H9 (cell line): ENCODE measurements at regions not wholly inside any gene's neighbourhood (a gene's known extent, or its start where the extent isn't known, plus 50 kb on each side); places are given as distances from the start of the nearest gene placed in this dataset.

Source experiments
- DNase-seq: peaks from one replicate; pipeline ENCODE4 v3.0.0-alpha.2; 2017
- H2AFZ ChIP-seq: one replicate; pipeline ENCODE4 v1.6.1; 2013; ENCODE audit warnings: mild to moderate bottlenecking, low read length, control low read depth, moderate library complexity
- H2AK5ac ChIP-seq: 2 replicates; pipeline ENCODE4 v1.6.1; 2013; ENCODE audit warnings: low read length, control low read depth, mixed read lengths; ENCODE audit not compliant: insufficient read length
- H2BK120ac ChIP-seq: one replicate; pipeline ENCODE4 v1.6.1; 2013; ENCODE audit warnings: low read depth, mild to moderate bottlenecking, low read length, control low read depth, inconsistent platforms; ENCODE audit not compliant: poor library complexity, severe bottlenecking
- H2BK12ac ChIP-seq: 2 replicates; pipeline ENCODE4 v1.6.1; 2013; ENCODE audit warnings: low read length, control low read depth, mixed read lengths, low read depth; ENCODE audit not compliant: insufficient read length
- H2BK15ac ChIP-seq: 2 replicates; pipeline ENCODE4 v1.6.1; 2013; ENCODE audit warnings: low read depth, low read length, control low read depth
- H2BK20ac ChIP-seq: one replicate; pipeline ENCODE4 v1.6.1; 2013; ENCODE audit warnings: low read depth, mild to moderate bottlenecking, low read length, control low read depth, inconsistent platforms; ENCODE audit not compliant: poor library complexity, severe bottlenecking
- H2BK5ac ChIP-seq: 2 replicates; pipeline ENCODE4 v1.6.1; 2013; ENCODE audit warnings: low read length, control low read depth, mixed read lengths; ENCODE audit not compliant: insufficient read length
- H3K14ac ChIP-seq: 2 replicates; pipeline ENCODE4 v1.6.1; 2013; ENCODE audit warnings: low read length, control low read depth; ENCODE audit not compliant: insufficient read depth
- H3K18ac ChIP-seq: 2 replicates; pipeline ENCODE4 v1.6.1; 2013; ENCODE audit warnings: low read depth, mild to moderate bottlenecking, mixed read lengths, low read length, control low read depth; ENCODE audit not compliant: insufficient read length
- H3K23ac ChIP-seq: 2 replicates; pipeline ENCODE4 v1.6.1; 2013; ENCODE audit warnings: low read length, control low read depth, mixed read lengths, low read depth; ENCODE audit not compliant: insufficient read length
- H3K23me2 ChIP-seq: 2 replicates; pipeline ENCODE4 v1.6.1; 2013; ENCODE audit warnings: low read depth, mild to moderate bottlenecking, mixed read lengths, low read length, control low read depth; ENCODE audit not compliant: insufficient read length, poor library complexity, severe bottlenecking
- H3K27ac ChIP-seq: 2 replicates; pipeline ENCODE4 v1.5.1; 2013; ENCODE audit warnings: low read length, control low read depth, mixed read lengths, low read depth; ENCODE audit not compliant: insufficient read length
- H3K27me3 ChIP-seq: 2 replicates; pipeline ENCODE4 v1.6.1; 2013; ENCODE audit warnings: low read length, control low read depth, inconsistent platforms; ENCODE audit not compliant: insufficient read depth
- H3K4ac ChIP-seq: 2 replicates; pipeline ENCODE4 v1.6.1; 2013; ENCODE audit warnings: low read depth, mild to moderate bottlenecking, control low read depth, inconsistent platforms, low read length, moderate library complexity
- H3K4me1 ChIP-seq: 2 replicates; pipeline ENCODE4 v1.6.1; 2013; ENCODE audit warnings: low read length, control low read depth, inconsistent platforms; ENCODE audit not compliant: insufficient read depth
- H3K4me2 ChIP-seq: 2 replicates; pipeline ENCODE4 v1.6.1; 2013; ENCODE audit warnings: low read length, control low read depth, mixed read lengths; ENCODE audit not compliant: insufficient read length, insufficient read depth
- H3K56ac ChIP-seq: 2 replicates; pipeline ENCODE4 v1.6.1; 2013; ENCODE audit warnings: low read depth, mild to moderate bottlenecking, mixed read lengths, low read length, control low read depth; ENCODE audit not compliant: insufficient read length
- H3K79me1 ChIP-seq: 2 replicates; pipeline ENCODE4 v1.6.1; 2013; ENCODE audit warnings: low read depth, mild to moderate bottlenecking, moderate library complexity, low read length, control low read depth, inconsistent platforms; ENCODE audit not compliant: insufficient read depth, poor library complexity, severe bottlenecking
- H3K79me2 ChIP-seq: 2 replicates; pipeline ENCODE4 v1.6.1; 2013; ENCODE audit warnings: low read length, control low read depth, inconsistent platforms; ENCODE audit not compliant: insufficient read depth
- H3K9ac ChIP-seq: 2 replicates; pipeline ENCODE4 v1.6.1; 2013; ENCODE audit warnings: low read length, control low read depth, mixed read lengths; ENCODE audit not compliant: insufficient read length; ENCODE audit errors: extremely low read depth
- H3K9me3 ChIP-seq: one replicate; pipeline ENCODE4 v1.6.1; 2013; ENCODE audit warnings: low read depth, low read length, inconsistent platforms; ENCODE audit not compliant: control insufficient read depth
- H3T11ph ChIP-seq: one replicate; pipeline ENCODE4 v1.6.1; 2013; ENCODE audit warnings: mild to moderate bottlenecking, low read length, control low read depth, inconsistent platforms
- H4K20me1 ChIP-seq: one replicate; pipeline ENCODE4 v1.6.1; 2013; ENCODE audit not compliant: control insufficient read depth, insufficient read length, insufficient read depth
- H4K5ac ChIP-seq: 2 replicates; pipeline ENCODE4 v1.6.1; 2013; ENCODE audit warnings: low read depth, mild to moderate bottlenecking, mixed read lengths, low read length, control low read depth; ENCODE audit not compliant: insufficient read length
- H4K8ac ChIP-seq: replicated peaks from 2 replicates; pipeline ENCODE4 v1.6.1; 2013; ENCODE audit warnings: low read length, control low read depth, mixed read lengths, low read depth; ENCODE audit not compliant: insufficient read length
- H4K91ac ChIP-seq: 2 replicates; pipeline ENCODE4 v1.6.1; 2013; ENCODE audit warnings: low read depth, mild to moderate bottlenecking, moderate library complexity, mixed read lengths, low read length, control low read depth; ENCODE audit not compliant: insufficient read length
- H3K27ac Mint-ChIP-seq, 3 experiments: 2 replicates in 2 of 3; 3 replicates in 1 of 3; pipeline ENCODE4 v1.8.0; 2020 to 2021; ENCODE audit warnings: mixed read lengths in 3 of 3, mild to moderate bottlenecking in 1 of 3, moderate library complexity in 1 of 3
- H3K27me3 Mint-ChIP-seq: 2 replicates; pipeline ENCODE4 v1.8.0; 2021; ENCODE audit warnings: low read depth, mild to moderate bottlenecking, moderate library complexity, mixed read lengths
- H3K36me3 Mint-ChIP-seq, 3 experiments: 2 replicates in 2 of 3; 3 replicates in 1 of 3; pipeline ENCODE4 v1.8.0; 2020 to 2021; ENCODE audit warnings: low read depth in 3 of 3, mixed read lengths in 3 of 3; ENCODE audit not compliant: insufficient read depth in 1 of 3
- H3K4me1 Mint-ChIP-seq, 2 experiments: 2 replicates each; pipeline ENCODE4 v1.8.0; 2020; ENCODE audit warnings: mixed read lengths in 2 of 2
- H3K4me3 Mint-ChIP-seq, 2 experiments: 2 replicates in 1 of 2; 3 replicates in 1 of 2; pipeline ENCODE4 v1.8.0; 2020 to 2021; ENCODE audit warnings: mild to moderate bottlenecking in 2 of 2, mixed read lengths in 2 of 2, moderate library complexity in 1 of 2
- H3K9me3 Mint-ChIP-seq, 2 experiments: 2 replicates in 1 of 2; 3 replicates in 1 of 2; pipeline ENCODE4 v1.8.0; 2020; ENCODE audit warnings: mild to moderate bottlenecking in 2 of 2, mixed read lengths in 2 of 2, moderate library complexity in 1 of 2
- CTCF ChIP-seq: fragments of 200-600 bp; sonication (generic); conservative IDR thresholded peaks from 3 replicates; pipeline ENCODE4 v1.8.0; 2021; ENCODE audit warnings: antibody characterized with exemption, mild to moderate bottlenecking
- WGBS: extraction: QIAGEN DNeasy Blood & Tissue Kit; methylation state at CpG from one replicate; pipeline ENCODE4 v1.1.7; 2013; ENCODE audit warnings: missing lambda C conversion rate, low lambda C conversion rate, mixed read lengths; ENCODE audit not compliant: insufficient read length; ENCODE audit errors: extremely low coverage; 5-methylcytosine and 5-hydroxymethylcytosine counted together

- no peaks in the 10 kb centered on the region for H4K20me1 ChIP-seq
- no peak overlapping the region for H3K4ac ChIP-seq
- H2BK20ac ChIP-seq, result no peak overlapping the region
- no peaks in the 10 kb centered on the region for H3K27me3 Mint-ChIP-seq
- no peak overlapping the region for H2BK120ac ChIP-seq
- no peak overlapping the region for H3K14ac ChIP-seq
- H4K5ac ChIP-seq, result no peak overlapping the region
- H3K27ac ChIP-seq, result no peak overlapping the region
- H3K9me3 ChIP-seq, result no peaks in the 10 kb centered on the region
- TF ChIP-seq CTCF, result no peak
- H3K4me1 Mint-ChIP-seq, result no peaks in the 10 kb centered on the region
- H3K9me3 Mint-ChIP-seq, result peaks cover 2 to 3% of the 10 kb centered on the region in 2 experiments; a peak in 2 of 5 replicates
- H3K23ac ChIP-seq, result no peak overlapping the region
- H3T11ph ChIP-seq, result no peak overlapping the region
- no peak overlapping the region for H2AK5ac ChIP-seq
- H3K18ac ChIP-seq, result no peak overlapping the region
- H3K27me3 ChIP-seq, result no peaks in the 10 kb centered on the region
- H3K4me1 ChIP-seq, result no peaks in the 10 kb centered on the region
- no peak overlapping the region for H4K91ac ChIP-seq
- H3K9ac ChIP-seq, result no peak overlapping the region
- DNase-seq, result no peak
- no peak overlapping the region for H3K56ac ChIP-seq
- peaks cover 0 to 4% (median 1%) of the 10 kb centered on the region in 3 experiments; a peak in 1 of 7 replicates for H3K36me3 Mint-ChIP-seq
- H3K79me2 ChIP-seq, result no peaks in the 10 kb centered on the region
- H3K23me2 ChIP-seq, result no peaks in the 10 kb centered on the region
- no peak overlapping the region for H2BK12ac ChIP-seq
- no peak overlapping the region for H4K8ac ChIP-seq
- no peak overlapping the region for H2BK5ac ChIP-seq
- H2BK15ac ChIP-seq, result no peak overlapping the region
- H2AFZ ChIP-seq, result no peak overlapping the region
- H3K4me3 Mint-ChIP-seq, result no peak overlapping the region
- no peak overlapping the region for H3K27ac Mint-ChIP-seq
- no CpG with 5 or more reads among the region's 2 CpGs for WGBS
- H3K79me1 ChIP-seq, result no peaks in the 10 kb centered on the region
- H3K4me2 ChIP-seq, result no peak overlapping the region
These were observed 944.7 kb upstream of the NRXN1 start for GRCh38 chr2:51976623-51977022.
